T47D (cell line): ENCODE measurements at regions not wholly inside any gene's neighbourhood (a gene's known extent, or its start where the extent isn't known, plus 50 kb on each side); places are given as distances from the start of the nearest gene placed in this dataset.

Experiments used
- DNase-seq, 2 experiments: peaks; one replicate each; pipeline versions ENCODE4 v3.0.0 to v3.0.0-alpha.2; 2011 to 2012; ENCODE audit warnings: low read depth in 1 of 2, low spot score in 1 of 2
- JUND ChIP-seq: IDR thresholded peaks from 2 replicates; pipeline ENCODE4 v1.6.1; 2012; ENCODE audit warnings: low read depth
- in situ Hi-C: cut with HindIII; loops from 2 replicates; pipeline ENCODE4 v1.10.0; 2016; ENCODE audit warnings: low sequenced_read_pairs, low pct_unique_long_range_greater_than_20kb

DNA sequence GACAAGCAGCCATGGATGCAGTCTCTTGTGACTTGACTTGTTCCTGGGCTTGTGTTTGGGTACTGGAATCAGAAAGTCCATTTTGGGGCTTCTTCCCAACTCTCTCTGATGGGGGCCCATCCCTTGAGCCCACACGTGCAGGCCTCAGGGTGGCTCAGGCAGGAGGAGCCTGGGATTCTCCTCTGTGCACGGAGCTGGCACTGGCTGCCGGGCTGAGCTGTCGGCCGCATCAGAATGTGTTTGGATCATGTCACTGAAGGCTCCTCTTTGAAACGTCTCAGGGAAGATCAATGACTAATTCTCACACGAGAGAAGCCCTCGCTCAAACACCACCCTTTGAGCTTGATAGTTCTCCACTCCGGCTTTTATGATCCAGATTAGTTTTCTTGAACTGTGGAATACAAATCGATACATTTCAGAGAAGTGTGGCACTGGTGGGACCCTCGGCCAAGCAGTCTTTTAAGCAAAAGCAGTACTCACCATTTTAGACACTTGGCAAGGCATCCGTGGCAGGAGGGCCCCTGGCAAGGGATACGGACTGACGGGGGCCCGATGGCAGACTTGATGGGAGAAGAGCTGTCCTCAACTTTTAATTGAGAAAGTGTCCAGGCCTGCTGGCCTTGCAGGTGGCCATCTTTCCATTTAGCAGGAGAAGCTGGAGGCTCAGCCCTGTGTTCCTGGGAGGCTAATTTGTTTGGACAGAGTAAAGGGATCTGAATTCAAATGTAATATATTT lies 220.7 kb upstream of the C1orf174 start:
- in situ Hi-C loops, result no loop called here
- DNase-seq, result no peak
- no peak for TF ChIP-seq JUND

GRCh38 chr1:4121293-4121684 lies 221.2 kb upstream of the C1orf174 start:
- no peak for TF ChIP-seq JUND
- no peak for DNase-seq
- in situ Hi-C loops, result no loop called here

DNA sequence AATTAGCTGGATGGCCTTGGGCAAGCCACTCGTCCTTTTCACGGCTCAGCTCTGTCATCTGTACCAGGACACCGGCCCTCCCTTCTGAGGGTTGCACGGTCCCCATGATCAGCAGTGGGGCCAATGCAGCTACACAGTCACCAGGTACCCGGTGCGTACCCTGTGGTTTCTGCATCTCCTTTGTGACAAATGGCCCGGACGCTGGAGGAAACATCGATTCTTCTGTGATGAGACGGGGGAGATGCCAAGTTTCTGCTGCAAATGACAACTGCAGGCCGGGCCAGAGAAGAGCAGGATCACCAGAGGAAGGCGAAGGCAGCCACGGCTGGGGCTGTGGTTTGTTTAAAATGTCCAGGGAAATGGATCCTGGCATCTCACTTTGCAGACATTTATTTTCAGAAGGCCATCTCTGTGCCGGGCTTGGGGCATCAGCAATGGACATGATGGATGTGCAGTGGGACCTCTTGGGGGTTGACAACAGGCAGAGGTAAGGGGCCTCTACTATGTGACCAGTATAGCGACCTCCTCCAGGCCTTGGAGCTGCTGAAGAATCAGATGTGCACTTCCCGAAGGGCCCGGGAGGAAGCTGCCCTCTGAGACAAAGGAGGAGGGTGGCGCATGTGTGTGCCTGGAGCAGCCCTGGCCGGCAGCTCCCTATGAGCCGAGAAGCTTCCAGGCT lies 221.9 kb upstream of the C1orf174 start:
- in situ Hi-C loops, result no loop called here
- DNase-seq, result no peak
- TF ChIP-seq JUND, result no peak

DNA sequence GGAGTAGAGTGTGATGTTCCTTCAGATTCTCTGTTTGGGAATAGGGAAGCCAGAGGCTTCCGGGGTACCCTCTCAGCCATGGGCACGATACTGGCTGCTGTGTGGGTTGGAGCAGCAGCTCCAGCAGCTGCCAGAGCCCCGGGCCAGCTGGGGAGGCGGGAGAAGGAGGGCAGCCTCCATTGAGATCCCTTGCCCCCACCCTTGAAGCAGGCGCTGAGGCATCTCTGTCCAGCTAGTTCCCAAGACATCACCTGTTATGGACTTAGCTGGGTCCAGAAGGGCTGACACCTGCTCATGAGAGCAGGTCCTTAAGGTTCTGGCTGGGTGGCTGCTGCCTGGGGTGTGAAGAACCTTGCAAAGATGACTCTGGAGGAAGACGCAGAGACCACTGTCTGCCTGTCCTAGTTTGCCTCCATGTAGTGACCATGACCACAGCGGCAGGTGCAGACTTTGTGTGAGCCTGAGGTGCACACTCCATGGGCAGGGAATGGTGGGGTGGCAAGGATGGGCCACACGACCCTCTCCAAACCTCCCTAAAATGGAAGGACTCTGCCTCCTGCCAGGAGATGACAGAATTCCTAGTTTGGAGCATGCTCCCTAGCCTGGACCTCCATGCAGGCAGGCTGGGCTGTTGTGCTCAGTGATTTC lies 222.6 kb upstream of the C1orf174 start:
- TF ChIP-seq JUND, result no peak
- in situ Hi-C loops, result no loop called here
- DNase-seq, result no peak

GRCh38 chr1:4124631-4125145 lies 224.6 kb upstream of the C1orf174 start:
- in situ Hi-C loops, result no loop called here
- no peak for TF ChIP-seq JUND
- no peak for DNase-seq

DNA sequence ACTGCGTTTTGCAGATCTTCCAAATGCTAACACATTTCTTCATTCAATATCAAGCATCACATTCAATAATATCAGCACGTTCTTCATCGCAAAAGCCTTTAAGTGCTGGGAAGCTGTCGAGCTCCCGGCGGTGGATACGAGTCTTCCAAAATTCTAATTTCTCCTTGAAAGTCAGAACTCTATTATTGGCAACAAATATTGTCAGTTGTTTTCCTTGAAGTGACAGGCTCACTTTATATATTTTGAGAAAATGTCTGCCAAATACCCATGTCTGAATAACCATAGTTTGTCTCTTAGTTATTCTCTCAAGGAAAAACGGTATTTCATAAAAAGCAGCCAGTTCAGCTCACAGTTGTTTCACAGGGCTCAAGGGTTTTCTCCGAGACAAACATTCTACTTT lies 226.2 kb upstream of the C1orf174 start:
- TF ChIP-seq JUND, result no peak
- in situ Hi-C loops, result no loop called here
- no peak for DNase-seq

DNA sequence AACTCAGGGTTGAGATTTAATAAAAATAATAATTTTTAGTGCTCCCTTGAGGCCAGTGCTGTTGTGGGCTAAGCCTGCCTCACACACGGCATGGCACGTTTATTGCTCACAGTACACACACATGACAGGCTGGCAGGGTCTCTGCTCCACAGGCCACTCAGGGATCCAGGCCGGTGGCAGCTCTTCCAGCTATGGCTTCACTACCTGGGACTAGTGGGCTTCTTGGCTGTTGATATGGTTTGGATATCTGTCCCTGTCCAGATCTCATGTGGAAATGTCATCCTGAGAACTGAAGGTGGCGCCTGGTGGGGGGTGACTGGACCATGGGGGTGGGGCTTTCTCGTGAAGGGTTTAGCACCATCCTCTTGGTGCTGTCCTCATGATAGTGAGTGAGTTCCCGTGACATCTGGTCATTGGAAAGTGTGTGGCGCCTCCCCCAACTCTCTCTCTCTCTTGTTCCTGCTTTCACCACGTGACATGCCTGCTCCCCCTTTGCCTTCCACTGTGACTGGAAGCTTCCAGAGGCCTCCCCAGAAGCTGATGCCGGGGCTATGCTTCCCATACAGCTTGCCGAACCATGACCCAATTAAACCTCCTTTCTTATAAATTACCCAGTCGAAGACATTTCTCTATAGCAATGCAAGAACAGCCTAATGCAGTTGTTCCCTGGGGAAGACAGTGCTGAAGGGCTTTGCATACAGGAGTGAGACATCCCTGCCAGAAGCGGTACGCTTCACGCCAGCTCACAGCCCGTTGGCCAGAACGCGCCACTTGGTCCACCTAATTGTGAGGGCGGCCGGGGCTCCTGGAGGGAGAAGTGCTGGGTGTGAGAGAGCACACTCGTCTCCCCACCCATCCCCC lies 226.9 kb upstream of the C1orf174 start:
- DNase-seq, result no peak
- in situ Hi-C loops, result no loop called here
- TF ChIP-seq JUND, result no peak

GRCh38 chr1:4127592-4128140 lies 227.6 kb upstream of the C1orf174 start:
- no peak for TF ChIP-seq JUND
- no peak for DNase-seq
- in situ Hi-C loops, result no loop called here

GRCh38 chr1:4128616-4129015 lies 228.5 kb upstream of the C1orf174 start:
- no peak for TF ChIP-seq JUND
- in situ Hi-C loops, result no loop called here
- DNase-seq, result no peak

- no peak for DNase-seq
- in situ Hi-C loops, result no loop called here
- no peak for TF ChIP-seq JUND
Measured at GRCh38 chr1:4129693-4130092, 229.6 kb upstream of the C1orf174 start.

DNA sequence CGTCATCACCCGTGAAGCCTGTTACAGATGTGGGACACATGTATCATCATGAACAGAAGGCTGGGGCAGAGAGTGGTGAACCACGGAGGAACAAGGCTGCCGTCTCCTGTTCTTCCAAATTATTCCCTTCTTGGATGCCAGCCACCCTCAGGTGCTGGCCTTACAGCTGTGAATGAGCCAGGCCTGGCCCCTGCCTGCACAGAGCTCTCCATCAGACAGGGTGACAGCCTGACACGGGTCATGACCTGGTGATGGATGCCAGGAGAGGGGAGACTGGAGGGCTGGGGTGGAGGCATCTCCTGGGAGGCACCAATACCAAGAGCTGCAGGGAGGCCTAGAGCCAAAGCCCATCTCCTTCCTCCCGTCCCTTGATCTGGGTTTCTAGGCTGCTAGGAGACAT lies 230.0 kb upstream of the C1orf174 start:
- in situ Hi-C loops, result no loop called here
- TF ChIP-seq JUND, result no peak
- DNase-seq, result no peak

- no peak for DNase-seq
- no peak for TF ChIP-seq JUND
- in situ Hi-C loops, result no loop called here
Measured at GRCh38 chr1:4131734-4132133, 231.7 kb upstream of the C1orf174 start.
